Neutrophil (primary cell): ENCODE measurements at regions not wholly inside any gene's neighbourhood (a gene's known extent, or its start where the extent isn't known, plus 50 kb on each side); places are given as distances from the start of the nearest gene placed in this dataset.

ENCODE experiments used
- H3K27ac ChIP-seq: fragments of 200-600 bp; sonication (generic); 2 replicates; pipeline ENCODE4 v1.5.1; 2016; ENCODE audit warnings: mild to moderate bottlenecking, moderate library complexity
- H3K27me3 ChIP-seq: fragments of 200-600 bp; sonication (generic); 2 replicates; pipeline ENCODE4 v1.6.0; 2016; ENCODE audit warnings: mild to moderate bottlenecking
- H3K36me3 ChIP-seq: fragments of 200-600 bp; sonication (generic); 2 replicates; pipeline ENCODE4 v1.5.1; 2017
- H3K4me1 ChIP-seq, 2 experiments: fragments of 200-600 bp in 1 of 2; sonication (generic) in 1 of 2; 1 replicate in 1 of 2; 2 replicates in 1 of 2; pipeline versions ENCODE4 v1.5.1 to v1.6.1; 2013 to 2016; ENCODE audit warnings: low read depth in 1 of 2, low read length in 1 of 2, mild to moderate bottlenecking in 1 of 2, moderate library complexity in 1 of 2; ENCODE audit not compliant: control insufficient read depth in 1 of 2, insufficient read depth in 1 of 2
- H3K4me3 ChIP-seq, 2 experiments: fragments of 200-600 bp in 1 of 2; sonication (generic) in 1 of 2; 1 replicate in 1 of 2; 2 replicates in 1 of 2; pipeline ENCODE4 v1.5.1; 2013 to 2016; ENCODE audit warnings: low read depth in 1 of 2, low read length in 1 of 2, mild to moderate bottlenecking in 1 of 2, moderate library complexity in 1 of 2
- H3K9me3 ChIP-seq: fragments of 200-600 bp; sonication (generic); 2 replicates; pipeline ENCODE4 v1.5.1; 2016
- TF ChIP-seq, protein P1 (sequence below): fragments of 200-600 bp; sonication (generic); IDR thresholded peaks from 2 replicates; pipeline ENCODE4 v1.5.1; 2016; ENCODE audit warnings: antibody characterized with exemption

DNA sequence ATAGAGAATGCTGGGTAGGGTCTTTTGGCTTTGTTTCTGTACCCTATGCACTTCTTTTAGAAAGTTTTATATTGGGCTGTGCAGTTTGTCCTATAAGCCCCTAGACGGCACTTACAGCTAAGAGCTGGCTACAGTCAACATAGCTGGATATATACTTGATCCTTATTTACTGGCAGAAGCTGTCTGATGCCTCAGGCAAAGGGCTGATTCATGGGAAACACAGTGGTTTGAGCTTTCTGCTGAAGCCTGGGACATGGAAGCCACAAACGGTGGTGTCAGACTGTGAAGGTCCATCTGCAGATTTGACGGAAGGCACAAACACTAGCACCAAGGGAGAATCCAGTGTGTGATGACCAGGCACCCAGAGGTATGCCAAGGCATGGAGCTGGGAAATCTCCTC is 608.4 kb downstream of the ANKRD50 start:
- no peaks in the 10 kb centered on the region for H3K4me1 ChIP-seq
- no peaks in the 10 kb centered on the region for H3K9me3 ChIP-seq
- TF ChIP-seq, protein P1, sequence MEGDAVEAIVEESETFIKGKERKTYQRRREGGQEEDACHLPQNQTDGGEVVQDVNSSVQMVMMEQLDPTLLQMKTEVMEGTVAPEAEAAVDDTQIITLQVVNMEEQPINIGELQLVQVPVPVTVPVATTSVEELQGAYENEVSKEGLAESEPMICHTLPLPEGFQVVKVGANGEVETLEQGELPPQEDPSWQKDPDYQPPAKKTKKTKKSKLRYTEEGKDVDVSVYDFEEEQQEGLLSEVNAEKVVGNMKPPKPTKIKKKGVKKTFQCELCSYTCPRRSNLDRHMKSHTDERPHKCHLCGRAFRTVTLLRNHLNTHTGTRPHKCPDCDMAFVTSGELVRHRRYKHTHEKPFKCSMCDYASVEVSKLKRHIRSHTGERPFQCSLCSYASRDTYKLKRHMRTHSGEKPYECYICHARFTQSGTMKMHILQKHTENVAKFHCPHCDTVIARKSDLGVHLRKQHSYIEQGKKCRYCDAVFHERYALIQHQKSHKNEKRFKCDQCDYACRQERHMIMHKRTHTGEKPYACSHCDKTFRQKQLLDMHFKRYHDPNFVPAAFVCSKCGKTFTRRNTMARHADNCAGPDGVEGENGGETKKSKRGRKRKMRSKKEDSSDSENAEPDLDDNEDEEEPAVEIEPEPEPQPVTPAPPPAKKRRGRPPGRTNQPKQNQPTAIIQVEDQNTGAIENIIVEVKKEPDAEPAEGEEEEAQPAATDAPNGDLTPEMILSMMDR: no peak
- no peak overlapping the region for H3K4me3 ChIP-seq
- H3K36me3 ChIP-seq: no peaks in the 10 kb centered on the region
- no peaks in the 10 kb centered on the region for H3K27me3 ChIP-seq
- H3K27ac ChIP-seq: no peak overlapping the region

DNA sequence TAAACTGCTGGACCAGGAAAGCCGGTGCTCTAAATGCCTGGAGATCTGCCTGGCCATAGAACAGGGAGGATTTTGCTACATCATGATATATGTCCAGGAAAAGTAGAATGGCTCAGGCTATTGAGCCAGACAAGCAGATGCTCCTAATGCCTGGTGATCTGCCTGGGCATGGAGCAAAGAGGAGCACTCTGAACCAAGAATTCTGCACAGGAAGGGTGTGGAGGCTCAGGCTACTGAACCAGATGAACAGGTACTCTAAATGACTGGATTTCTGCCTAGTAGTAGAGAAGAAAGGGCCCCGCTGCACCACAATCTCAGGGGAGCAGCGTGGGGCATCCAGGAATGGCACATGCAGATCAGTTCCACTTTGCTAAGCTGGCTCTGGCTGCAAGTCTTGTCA is 607.9 kb downstream of the ANKRD50 start:
- Histone ChIP-seq H3K36me3 (no peaks in the 10 kb centered on the region), H3K9me3 (no peaks in the 10 kb centered on the region), H3K27me3 (no peaks in the 10 kb centered on the region), H3K4me3 (no peak overlapping the region), H3K4me1 (no peaks in the 10 kb centered on the region), H3K27ac (no peak overlapping the region)
- TF ChIP-seq, protein P1: no peak

DNA sequence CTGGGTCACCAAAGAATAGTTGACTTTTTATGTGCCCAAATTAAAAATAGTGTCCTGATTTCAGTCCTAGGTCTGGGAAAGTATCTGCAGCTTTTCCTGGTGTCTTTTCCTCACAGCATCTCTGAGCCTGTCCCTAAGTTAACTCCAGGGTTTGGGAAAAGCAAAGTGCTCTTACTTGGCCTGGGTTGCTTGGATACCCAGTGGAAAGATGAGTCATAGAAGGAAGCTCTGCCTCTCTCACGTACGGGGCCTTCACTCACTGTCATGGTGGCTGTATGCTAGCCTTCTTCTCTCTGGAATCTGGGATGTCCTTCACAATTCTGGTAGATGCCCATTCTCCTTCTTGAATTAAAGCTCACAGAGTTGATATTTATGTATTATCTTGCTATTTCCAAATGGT is 607.3 kb downstream of the ANKRD50 start:
- Histone ChIP-seq H3K4me3 (no peak overlapping the region), H3K27ac (no peak overlapping the region), H3K27me3 (no peaks in the 10 kb centered on the region), H3K36me3 (no peaks in the 10 kb centered on the region), H3K4me1 (no peaks in the 10 kb centered on the region), H3K9me3 (no peaks in the 10 kb centered on the region)
- TF ChIP-seq, protein P1: no peak

DNA sequence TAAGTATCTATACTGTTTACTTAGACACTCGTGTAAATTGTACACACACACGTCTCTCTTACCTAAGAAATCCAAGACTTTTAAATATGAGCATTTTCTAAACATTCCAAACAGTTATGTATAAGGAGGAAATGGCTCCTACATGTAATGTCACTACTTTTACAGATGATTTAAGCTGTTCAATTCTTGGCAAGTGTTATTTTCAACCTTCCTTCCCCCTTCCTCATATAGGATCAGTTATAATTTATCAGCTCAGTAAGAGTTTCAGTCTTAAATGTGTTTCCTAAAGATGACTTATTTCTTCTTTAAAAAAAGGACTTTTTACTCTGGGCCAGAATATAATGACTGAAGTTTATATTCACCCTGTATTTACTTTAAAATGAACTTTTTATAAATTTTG is 601.1 kb downstream of the ANKRD50 start:
- H3K4me1 ChIP-seq: no peaks in the 10 kb centered on the region
- no peaks in the 10 kb centered on the region for H3K36me3 ChIP-seq
- TF ChIP-seq, protein P1: no peak
- no peaks in the 10 kb centered on the region for H3K9me3 ChIP-seq
- no peak overlapping the region for H3K27ac ChIP-seq
- no peak overlapping the region for H3K4me3 ChIP-seq
- H3K27me3 ChIP-seq: no peaks in the 10 kb centered on the region

- H3K27me3 ChIP-seq: no peaks in the 10 kb centered on the region
- H3K36me3 ChIP-seq: no peaks in the 10 kb centered on the region
- no peaks in the 10 kb centered on the region for H3K4me1 ChIP-seq
- TF ChIP-seq, protein P1: no peak
- H3K4me3 ChIP-seq: no peak overlapping the region
- no peak overlapping the region for H3K27ac ChIP-seq
- no peaks in the 10 kb centered on the region for H3K9me3 ChIP-seq
Measured at GRCh38 chr4:124111922-124112321, 600.6 kb downstream of the ANKRD50 start.

DNA sequence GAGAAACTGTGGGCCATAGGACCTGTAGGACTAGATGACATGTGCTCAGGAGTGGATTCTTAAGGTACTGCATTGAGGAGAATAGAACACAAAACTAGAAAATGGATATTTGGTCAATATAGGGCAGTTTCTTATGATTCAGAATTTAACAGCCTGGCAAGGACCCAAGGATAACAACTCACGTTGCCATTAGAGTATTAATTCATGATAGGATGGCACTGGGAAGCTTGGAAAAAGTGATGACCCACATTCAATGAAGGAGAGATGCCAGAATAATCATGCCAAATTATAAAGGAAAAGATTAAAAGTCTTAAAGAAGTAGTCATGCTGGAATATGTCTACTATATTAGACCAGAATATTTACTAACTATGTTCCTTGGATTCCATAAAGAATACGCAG is 594.5 kb downstream of the ANKRD50 start:
- Histone ChIP-seq H3K27ac (no peak overlapping the region), H3K9me3 (no peaks in the 10 kb centered on the region), H3K27me3 (no peaks in the 10 kb centered on the region), H3K4me1 (no peaks in the 10 kb centered on the region), H3K36me3 (no peaks in the 10 kb centered on the region), H3K4me3 (no peak overlapping the region)
- TF ChIP-seq, protein P1: no peak
